ENCODE measurements at regions not wholly inside any gene's neighbourhood (a gene's known extent, or its start where the extent isn't known, plus 50 kb on each side); places are given as distances from the start of the nearest gene placed in this dataset.

- no peak overlapping the region for H3K4me3 ChIP-seq
- POLR2A ChIA-PET: no interaction called here
- CTCF ChIA-PET: interaction anchor here (1.1 to 1.6 kb wide), 2 partner anchors 62 to 81 kb away, joined by 3 to 5 read pairs; no protein-coding TSS in a partner anchor
- no peak overlapping the region for H3K4me2 ChIP-seq
- DNase-seq (ENCODE audit: low read depth in 1 of 2, low spot score in 1 of 2) (no peak), FAIRE-seq (no peak), ATAC-seq (no peak)
- WGBS (ENCODE audit: missing lambda C conversion rate): 53% methylated on average over 3 of the region's 3 CpGs
- H3K4me1 ChIP-seq: 0 out of 3 replicates have a peak, but pooled peaks cover 4% of the 10 kb centered on the region
- peaks cover 61% of the 10 kb centered on the region for H3K9me3 ChIP-seq
- H3K27ac ChIP-seq: no peak overlapping the region
- TF ChIP-seq FOSL2 (IDR thresholded peaks at IDR 0.05) (no peak), FOSL2 (CRISPR knock-in tag; IDR thresholded peaks at IDR 0.05) (peak; percentile 35; the same call in 1 of the 2 replicates), ZSCAN20 (CRISPR knock-in tag; IDR thresholded peaks at IDR 0.05) (no peak)
Observed at GRCh38 chr7:22647451-22648257, 79.3 kb upstream of the IL6 start.

GRCh38 chr7:22645418-22646181 is 81.4 kb upstream of the IL6 start:
- no peak for TF ChIP-seq TP53 (CRISPR knock-in tag; IDR thresholded peaks at IDR 0.05)
- TF ChIP-seq EP300 (IDR thresholded peaks at IDR 0.05): no peak
- POLR2A ChIA-PET: no interaction called here

DNA sequence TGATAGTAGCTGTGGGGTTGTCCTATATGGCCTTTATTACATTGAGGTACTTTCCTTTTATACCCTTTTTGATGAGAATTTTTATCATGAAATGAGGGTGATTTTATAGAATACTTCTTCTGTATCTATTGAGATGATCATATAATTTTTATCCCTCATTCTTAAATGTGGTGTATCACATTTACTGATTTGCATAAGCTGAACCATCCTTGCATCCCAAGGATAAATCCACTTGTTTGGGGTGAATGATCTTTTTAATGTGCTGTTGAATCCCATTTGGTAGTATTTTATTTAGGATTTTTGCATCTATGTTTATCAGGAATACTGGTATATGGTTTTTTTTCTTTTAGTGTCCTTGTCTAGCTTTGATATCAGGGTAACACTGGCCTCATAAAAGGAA is 84.5 kb upstream of the IL6 start:
- no peaks in the 10 kb centered on the region for H3K4me1 ChIP-seq
- no peak for ATAC-seq
- no peak overlapping the region for H3K4me3 ChIP-seq
- no peak overlapping the region for H3K27ac ChIP-seq
- H3K9me3 ChIP-seq: peaks cover 59% of the 10 kb centered on the region
- FAIRE-seq: no peak
- TF ChIP-seq, protein P1, sequence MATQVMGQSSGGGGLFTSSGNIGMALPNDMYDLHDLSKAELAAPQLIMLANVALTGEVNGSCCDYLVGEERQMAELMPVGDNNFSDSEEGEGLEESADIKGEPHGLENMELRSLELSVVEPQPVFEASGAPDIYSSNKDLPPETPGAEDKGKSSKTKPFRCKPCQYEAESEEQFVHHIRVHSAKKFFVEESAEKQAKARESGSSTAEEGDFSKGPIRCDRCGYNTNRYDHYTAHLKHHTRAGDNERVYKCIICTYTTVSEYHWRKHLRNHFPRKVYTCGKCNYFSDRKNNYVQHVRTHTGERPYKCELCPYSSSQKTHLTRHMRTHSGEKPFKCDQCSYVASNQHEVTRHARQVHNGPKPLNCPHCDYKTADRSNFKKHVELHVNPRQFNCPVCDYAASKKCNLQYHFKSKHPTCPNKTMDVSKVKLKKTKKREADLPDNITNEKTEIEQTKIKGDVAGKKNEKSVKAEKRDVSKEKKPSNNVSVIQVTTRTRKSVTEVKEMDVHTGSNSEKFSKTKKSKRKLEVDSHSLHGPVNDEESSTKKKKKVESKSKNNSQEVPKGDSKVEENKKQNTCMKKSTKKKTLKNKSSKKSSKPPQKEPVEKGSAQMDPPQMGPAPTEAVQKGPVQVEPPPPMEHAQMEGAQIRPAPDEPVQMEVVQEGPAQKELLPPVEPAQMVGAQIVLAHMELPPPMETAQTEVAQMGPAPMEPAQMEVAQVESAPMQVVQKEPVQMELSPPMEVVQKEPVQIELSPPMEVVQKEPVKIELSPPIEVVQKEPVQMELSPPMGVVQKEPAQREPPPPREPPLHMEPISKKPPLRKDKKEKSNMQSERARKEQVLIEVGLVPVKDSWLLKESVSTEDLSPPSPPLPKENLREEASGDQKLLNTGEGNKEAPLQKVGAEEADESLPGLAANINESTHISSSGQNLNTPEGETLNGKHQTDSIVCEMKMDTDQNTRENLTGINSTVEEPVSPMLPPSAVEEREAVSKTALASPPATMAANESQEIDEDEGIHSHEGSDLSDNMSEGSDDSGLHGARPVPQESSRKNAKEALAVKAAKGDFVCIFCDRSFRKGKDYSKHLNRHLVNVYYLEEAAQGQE (IDR thresholded peaks at IDR 0.05): no peak
- TF ChIP-seq JUN (IDR thresholded peaks at IDR 0.05): no peak
- TF ChIP-seq CHD4 (IDR thresholded peaks at IDR 0.05; ENCODE audit: borderline replicate concordance): no peak
- no peak for TF ChIP-seq CBX2 (IDR thresholded peaks at IDR 0.05; ENCODE audit: borderline replicate concordance, low read depth)
- no peak for TF ChIP-seq MAFK (IDR thresholded peaks at IDR 0.05; ENCODE audit: partially characterized antibody)
- no peak for DNase-seq (ENCODE audit: low read depth in 1 of 2, low spot score in 1 of 2)
- H3K4me2 ChIP-seq: no peak overlapping the region
- ChIA-PET POLR2A (no interaction called here), CTCF (no interaction called here)

More at GRCh38 chr7:22645418-22646181, 81.4 kb upstream of the IL6 start:
- Histone ChIP-seq H3K9me3 (peaks cover 76% of the 10 kb centered on the region), H3K27ac (no peak overlapping the region), H3K4me3 (no peak overlapping the region), H3K4me2 (no peak overlapping the region), H3K4me1 (no peaks in the 10 kb centered on the region)
- CTCF ChIA-PET: interaction anchor here (0.8 kb wide), 1 partner anchor 82 kb away, joined by 3 read pairs; no protein-coding TSS in a partner anchor
- no peak for ATAC-seq
- no peak for DNase-seq (ENCODE audit: low read depth in 1 of 2, low spot score in 1 of 2)
- no peak for FAIRE-seq

DNA sequence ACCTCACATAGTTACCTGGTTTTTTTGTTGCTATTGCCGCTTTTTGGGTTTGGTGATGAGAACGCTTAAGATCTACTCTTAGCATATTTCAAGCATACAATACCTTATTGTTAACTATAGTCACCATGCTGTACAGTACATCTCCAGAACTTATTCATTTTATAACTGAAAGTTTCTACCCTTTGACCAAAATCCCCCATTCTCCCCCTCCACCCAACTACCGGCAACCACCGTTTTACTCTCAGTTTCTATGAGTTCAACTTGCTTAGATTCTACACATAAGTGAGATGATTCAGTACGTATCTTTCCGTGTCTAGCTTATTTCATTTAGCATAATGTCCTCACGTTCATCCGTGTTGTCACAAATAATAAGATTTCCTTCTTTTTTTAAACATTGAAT is 86.7 kb upstream of the IL6 start:
- Histone ChIP-seq H3K9me3 (peaks cover 40% of the 10 kb centered on the region; the same call in 2 of the 3 replicates), H3K4me3 (no peak overlapping the region), H3K4me2 (no peak overlapping the region), H3K4me1 (no peaks in the 10 kb centered on the region), H3K27ac (no peak overlapping the region)
- ChIA-PET CTCF (interaction anchor here (1.0 kb wide), 1 partner anchor 53 kb away, joined by 3 read pairs; no protein-coding TSS in a partner anchor), POLR2A (no interaction called here)
- TF ChIP-seq SREBF2 (IDR thresholded peaks at IDR 0.05) (no peak), SMC3 (IDR thresholded peaks at IDR 0.05) (no peak), BCL3 (IDR thresholded peaks at IDR 0.05) (no peak), EHF (CRISPR knock-in tag; IDR thresholded peaks at IDR 0.05) (no peak), CTCF (IDR thresholded peaks at IDR 0.05) (no peak), RCOR1 (IDR thresholded peaks at IDR 0.05; ENCODE audit: low read depth, low read length) (no peak), FOSB (CRISPR knock-in tag; IDR thresholded peaks at IDR 0.05) (no peak), MAZ (IDR thresholded peaks at IDR 0.05; ENCODE audit: borderline replicate concordance, low read depth, low read length) (no peak)
- DNase-seq (ENCODE audit: low read depth in 1 of 2, low spot score in 1 of 2): no peak
- no peak for ATAC-seq
- 83% methylated on average over 8 of the region's 8 CpGs for WGBS (ENCODE audit: missing lambda C conversion rate)
- no peak for FAIRE-seq
